KMS-11 (cell line): ENCODE measurements at regions not wholly inside any gene's neighbourhood (a gene's known extent, or its start where the extent isn't known, plus 50 kb on each side); places are given as distances from the start of the nearest gene placed in this dataset.

ENCODE experiments used
- H2AFZ ChIP-seq: fragments of 200-600 bp; sonication (generic); 2 replicates; pipeline ENCODE4 v1.6.1; 2016; ENCODE audit warnings: antibody characterized with exemption, mixed run types, low read depth
- H3K27ac ChIP-seq: fragments of 200-600 bp; sonication (generic); 2 replicates; pipeline ENCODE4 v1.6.1; 2016; ENCODE audit warnings: mild to moderate bottlenecking, mixed run types
- H3K27me3 ChIP-seq: fragments of 200-600 bp; sonication (generic); 2 replicates; pipeline ENCODE4 v1.6.1; 2017; ENCODE audit warnings: mild to moderate bottlenecking, low read depth, mixed run types, moderate library complexity; ENCODE audit not compliant: insufficient read depth
- H3K36me3 ChIP-seq: fragments of 200-600 bp; sonication (generic); 2 replicates; pipeline ENCODE4 v1.6.1; 2017; ENCODE audit warnings: mild to moderate bottlenecking, mixed run types; ENCODE audit not compliant: insufficient read depth
- H3K4me1 ChIP-seq: fragments of 200-600 bp; sonication (generic); 2 replicates; pipeline ENCODE4 v1.6.1; 2016; ENCODE audit warnings: mild to moderate bottlenecking, low read depth, mixed run types; ENCODE audit not compliant: poor library complexity, severe bottlenecking
- H3K4me2 ChIP-seq: fragments of 200-600 bp; sonication (generic); 2 replicates; pipeline ENCODE4 v1.7.0; 2016; ENCODE audit warnings: mild to moderate bottlenecking, mixed run types
- H3K4me3 ChIP-seq: fragments of 200-600 bp; sonication (generic); IDR thresholded peaks from 2 replicates; pipeline ENCODE4 v1.6.1; 2017; ENCODE audit warnings: low read depth, low read length, mixed read lengths; ENCODE audit not compliant: insufficient read depth
- H3K79me2 ChIP-seq: fragments of 200-600 bp; sonication (generic); 2 replicates; pipeline ENCODE4 v1.6.1; 2016; ENCODE audit warnings: low read depth, mixed run types; ENCODE audit not compliant: insufficient read depth
- H3K9ac ChIP-seq: fragments of 200-600 bp; sonication (generic); 2 replicates; pipeline ENCODE4 v1.6.1; 2016; ENCODE audit warnings: mild to moderate bottlenecking, mixed run types
- H4K20me1 ChIP-seq: fragments of 200-600 bp; sonication (generic); 2 replicates; pipeline ENCODE4 v1.6.1; 2016; ENCODE audit warnings: mild to moderate bottlenecking, mixed run types; ENCODE audit not compliant: insufficient read depth
- CTCF ChIP-seq: fragments of 200-600 bp; sonication (generic); conservative IDR thresholded peaks from 2 replicates; pipeline ENCODE4 v1.6.1; 2017; ENCODE audit warnings: low read depth, mild to moderate bottlenecking, antibody characterized with exemption, low read length, moderate library complexity, mixed read lengths

GRCh38 chr2:11073251-11073650 is 82.0 kb upstream of the SLC66A3 start:
- H3K79me2 ChIP-seq, result no peaks in the 10 kb centered on the region
- no peak overlapping the region for H3K27ac ChIP-seq
- no peaks in the 10 kb centered on the region for H4K20me1 ChIP-seq
- no peaks in the 10 kb centered on the region for H3K27me3 ChIP-seq
- no peak overlapping the region for H3K4me2 ChIP-seq
- no peak for TF ChIP-seq CTCF
- no peak overlapping the region for H2AFZ ChIP-seq
- H3K9ac ChIP-seq, result no peak overlapping the region
- no peaks in the 10 kb centered on the region for H3K36me3 ChIP-seq
- no peak overlapping the region for H3K4me3 ChIP-seq
- H3K4me1 ChIP-seq, result no peaks in the 10 kb centered on the region

GRCh38 chr2:11073776-11074175 is 81.5 kb upstream of the SLC66A3 start:
- Histone ChIP-seq H3K79me2 (no peaks in the 10 kb centered on the region), H3K27me3 (no peaks in the 10 kb centered on the region), H2AFZ (no peak overlapping the region), H3K4me1 (no peaks in the 10 kb centered on the region), H3K27ac (no peak overlapping the region), H3K9ac (no peak overlapping the region), H4K20me1 (no peaks in the 10 kb centered on the region), H3K4me2 (no peak overlapping the region), H3K36me3 (no peaks in the 10 kb centered on the region), H3K4me3 (no peak overlapping the region)
- TF ChIP-seq CTCF, result no peak

DNA sequence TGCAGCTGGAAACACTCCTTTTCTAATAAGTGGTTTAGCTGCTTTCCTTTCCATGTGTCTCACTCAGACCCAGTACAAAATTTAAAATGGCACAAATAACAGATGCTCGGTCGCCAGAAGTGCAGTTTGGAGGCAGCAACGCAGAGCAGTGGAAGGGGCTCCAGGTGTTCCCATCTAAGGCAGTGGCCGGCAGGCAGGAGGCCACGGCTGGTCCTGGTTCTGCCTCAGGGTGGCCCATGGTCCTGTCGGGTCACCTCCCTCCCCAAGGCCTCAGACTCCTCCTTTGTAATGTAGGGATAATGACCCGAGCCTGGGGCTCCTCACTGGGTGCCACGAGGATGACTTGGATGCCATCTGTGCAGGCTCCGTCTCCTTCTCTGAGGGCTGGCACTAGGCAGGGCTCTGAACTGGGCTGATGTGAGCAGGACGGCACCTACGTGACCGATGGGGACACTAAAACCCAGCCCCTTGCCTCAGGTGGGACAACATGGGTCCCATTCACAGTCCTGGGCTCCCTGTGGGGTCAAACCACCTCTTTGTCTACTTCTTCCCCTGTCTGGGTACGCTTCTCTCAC is 80.9 kb upstream of the SLC66A3 start:
- no peaks in the 10 kb centered on the region for H3K4me1 ChIP-seq
- H2AFZ ChIP-seq, result no peak overlapping the region
- H3K27ac ChIP-seq, result no peak overlapping the region

DNA sequence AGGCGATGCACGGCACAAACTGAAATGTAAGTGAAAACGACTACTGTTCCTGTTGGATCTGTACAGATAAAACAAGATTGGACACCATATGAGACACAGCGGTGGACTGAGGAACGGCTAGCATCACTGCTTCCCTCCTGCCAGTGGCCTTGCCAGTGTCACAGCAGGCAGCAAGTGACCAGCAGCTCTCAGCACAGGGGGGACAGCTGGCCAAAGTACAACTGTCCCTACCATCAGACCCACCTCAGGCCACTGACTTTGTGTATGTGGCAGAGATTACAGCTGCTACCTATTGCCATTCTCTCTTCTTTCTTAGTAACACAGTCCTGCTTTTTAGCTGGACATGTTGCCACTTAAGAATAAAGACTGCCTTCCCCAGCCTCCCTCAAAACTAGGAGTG is 80.0 kb upstream of the SLC66A3 start:
- Histone ChIP-seq H4K20me1 (no peaks in the 10 kb centered on the region), H3K4me1 (no peaks in the 10 kb centered on the region), H3K4me2 (no peak overlapping the region), H3K9ac (no peak overlapping the region), H3K36me3 (no peaks in the 10 kb centered on the region), H3K27me3 (no peaks in the 10 kb centered on the region), H3K27ac (no peak overlapping the region), H2AFZ (no peak overlapping the region), H3K4me3 (no peak overlapping the region), H3K79me2 (no peaks in the 10 kb centered on the region)
- TF ChIP-seq CTCF, result no peak

More for the DNA sequence above, 80.9 kb upstream of the SLC66A3 start:
- Histone ChIP-seq H3K36me3 (no peaks in the 10 kb centered on the region), H3K27me3 (no peaks in the 10 kb centered on the region), H3K9ac (no peak overlapping the region), H3K4me2 (no peak overlapping the region), H3K4me3 (no peak overlapping the region), H4K20me1 (no peaks in the 10 kb centered on the region), H3K79me2 (no peaks in the 10 kb centered on the region)
- TF ChIP-seq CTCF, result no peak

DNA sequence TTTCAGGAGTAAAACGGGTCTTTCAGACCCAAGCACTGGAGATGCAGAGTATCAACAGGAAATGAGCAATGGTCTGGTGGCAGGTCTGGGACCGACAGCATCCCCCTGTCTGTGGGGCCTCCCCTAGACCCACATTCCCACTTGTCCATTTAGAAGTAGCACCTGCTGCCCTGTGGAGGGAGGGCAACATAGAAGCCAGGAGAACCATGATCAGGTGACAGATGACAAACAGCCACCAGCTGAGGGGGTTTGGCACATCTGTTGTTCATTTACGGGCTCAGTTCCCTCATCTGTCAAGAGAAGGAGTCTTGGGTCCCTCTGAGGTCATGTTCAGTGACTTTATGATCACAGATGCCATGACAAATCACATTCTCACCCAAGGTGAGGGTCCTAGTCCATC is 77.9 kb upstream of the SLC66A3 start:
- H3K9ac ChIP-seq, result no peak overlapping the region
- no peaks in the 10 kb centered on the region for H3K79me2 ChIP-seq
- no peak overlapping the region for H3K4me2 ChIP-seq
- H3K36me3 ChIP-seq, result no peaks in the 10 kb centered on the region
- H4K20me1 ChIP-seq, result no peaks in the 10 kb centered on the region
- no peak overlapping the region for H3K4me3 ChIP-seq
- H2AFZ ChIP-seq, result no peak overlapping the region
- H3K4me1 ChIP-seq, result no peaks in the 10 kb centered on the region
- no peak overlapping the region for H3K27ac ChIP-seq
- H3K27me3 ChIP-seq, result no peaks in the 10 kb centered on the region
- no peak for TF ChIP-seq CTCF
